ENCODE measurements at regions not wholly inside any gene's neighbourhood (a gene's known extent, or its start where the extent isn't known, plus 50 kb on each side); places are given as distances from the start of the nearest gene placed in this dataset.
"Not testable (repeated sequence)": the region's sequence is repeated elsewhere in the genome, so short reads cannot be mapped to it uniquely, and the experiment has no call there.

DNA sequence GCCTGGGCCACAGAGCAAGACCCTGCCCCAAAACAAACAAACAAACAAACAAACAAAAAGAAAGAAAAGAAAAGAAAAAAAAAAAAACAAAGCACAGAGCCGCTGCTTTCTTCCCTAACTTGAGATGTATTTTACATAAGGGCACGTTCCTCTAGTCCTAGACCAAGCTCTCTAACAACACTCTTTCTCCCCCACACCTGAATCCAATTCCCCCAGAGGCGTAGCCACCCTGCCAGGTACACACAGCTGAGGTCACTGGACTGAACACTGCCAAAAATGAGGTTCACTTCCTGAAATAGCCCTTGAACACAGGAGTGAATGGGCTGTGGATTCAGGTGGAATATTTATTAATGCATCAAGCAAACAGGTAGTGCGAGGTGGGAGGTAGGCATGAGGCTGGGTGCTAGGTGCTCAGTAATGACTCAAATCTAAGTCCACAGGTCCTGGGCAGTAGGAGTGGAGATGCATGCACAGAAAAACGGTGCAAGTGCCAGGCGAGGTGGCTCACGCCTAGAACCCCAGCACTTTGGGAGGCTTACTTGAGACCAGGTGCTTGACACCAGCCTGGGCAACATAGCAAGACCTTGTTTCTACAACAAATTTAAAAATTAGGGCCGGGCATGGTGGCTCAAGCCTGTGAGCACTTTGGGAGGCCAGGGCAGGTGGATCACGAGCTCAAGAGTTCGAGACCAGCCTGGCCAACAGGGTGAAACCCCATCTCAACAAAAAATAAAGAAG, 136.6 kb upstream of the C1QTNF3 start:
- not testable (repeated sequence) for H3K27me3 ChIP-seq (ENCODE audit: insufficient read depth, low read length); H3K9ac ChIP-seq (ENCODE audit: low read depth, low read length); H3K27ac ChIP-seq (ENCODE audit: low read length); H3K4me3 ChIP-seq (ENCODE audit: low read length); H3K9me3 ChIP-seq (ENCODE audit: insufficient read depth, low read depth, low read length); H3K4me1 ChIP-seq (ENCODE audit: insufficient read depth, low read length)
- peaks cover 27% of the 10 kb centered on the region for H3K36me3 ChIP-seq (ENCODE audit: insufficient read depth, low read depth, low read length)

- peaks cover 24% of the 10 kb centered on the region for H3K36me3 ChIP-seq (ENCODE audit: insufficient read depth, low read depth, low read length)
- H3K4me3 ChIP-seq (ENCODE audit: low read length); H3K27ac ChIP-seq (ENCODE audit: low read length): not testable (repeated sequence)
Observed at GRCh38 chr5:34180225-34180624, 137.2 kb upstream of the C1QTNF3 start.

DNA sequence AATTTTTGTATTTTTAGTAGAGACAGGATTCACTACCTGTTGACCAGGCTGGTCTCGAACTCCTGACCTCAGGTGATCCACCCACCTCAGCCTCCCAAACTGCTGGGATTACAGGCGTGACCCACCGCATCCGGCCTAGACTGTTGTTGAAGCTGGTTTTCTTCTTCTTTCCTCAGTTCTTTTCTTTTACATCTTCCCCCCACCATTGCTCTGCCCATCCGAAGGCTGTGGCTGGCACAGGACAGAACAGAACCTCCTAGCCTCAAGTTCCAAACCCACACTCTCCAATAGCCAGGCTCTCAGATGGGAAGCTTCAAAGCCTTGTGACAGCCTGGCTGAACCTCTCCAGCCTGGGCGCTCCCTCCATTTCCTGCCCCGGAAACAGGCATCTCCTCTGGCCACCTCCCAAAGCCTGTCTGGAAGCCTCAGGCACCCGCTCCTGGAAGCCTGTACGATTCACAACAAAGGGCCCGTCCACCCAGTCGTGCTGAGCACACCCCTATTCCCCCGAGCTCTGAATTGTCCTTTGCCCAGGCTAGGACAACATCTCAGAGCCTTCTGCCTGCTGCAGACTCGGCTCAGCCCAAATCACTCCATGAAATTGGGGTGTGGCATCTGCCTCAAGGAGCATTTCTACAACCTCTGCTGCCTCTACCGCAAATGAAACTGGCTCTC, 138.1 kb upstream of the C1QTNF3 start:
- not testable (repeated sequence) for H3K27me3 ChIP-seq (ENCODE audit: insufficient read depth, low read length); H3K27ac ChIP-seq (ENCODE audit: low read length); H3K4me3 ChIP-seq (ENCODE audit: low read length); H3K9me3 ChIP-seq (ENCODE audit: insufficient read depth, low read depth, low read length); H3K9ac ChIP-seq (ENCODE audit: low read depth, low read length); H3K4me1 ChIP-seq (ENCODE audit: insufficient read depth, low read length)
- H3K36me3 ChIP-seq (ENCODE audit: insufficient read depth, low read depth, low read length): peaks cover 21% of the 10 kb centered on the region

More at GRCh38 chr5:34180225-34180624, 137.2 kb upstream of the C1QTNF3 start:
- H3K27me3 ChIP-seq (ENCODE audit: insufficient read depth, low read length); H3K9ac ChIP-seq (ENCODE audit: low read depth, low read length); H3K9me3 ChIP-seq (ENCODE audit: insufficient read depth, low read depth, low read length); H3K4me1 ChIP-seq (ENCODE audit: insufficient read depth, low read length): not testable (repeated sequence)

DNA sequence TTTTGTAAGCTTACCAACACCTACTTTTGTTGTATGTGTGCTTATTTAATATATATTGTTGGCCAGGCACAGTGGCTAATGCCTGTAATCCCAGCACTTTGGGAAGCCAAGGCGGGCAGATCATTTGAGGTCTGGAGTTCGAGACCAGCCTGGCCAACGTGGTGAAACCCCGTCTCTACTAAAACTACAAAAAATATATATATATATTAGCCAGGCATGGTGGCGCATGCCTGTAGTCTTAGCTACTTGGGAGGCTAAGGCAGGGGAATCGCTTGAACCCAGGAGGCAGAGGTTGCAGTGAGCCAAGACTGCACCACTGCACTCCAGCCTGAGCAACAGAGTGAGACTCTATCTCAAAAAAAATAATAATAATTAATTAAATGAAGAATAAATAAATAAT, 142.0 kb upstream of the C1QTNF3 start:
- H3K4me1 ChIP-seq (ENCODE audit: insufficient read depth, low read length): not testable (repeated sequence)

GRCh38 chr5:34185572-34185971, 142.6 kb upstream of the C1QTNF3 start:
- not testable (repeated sequence) for H3K4me1 ChIP-seq (ENCODE audit: insufficient read depth, low read length); H3K9me3 ChIP-seq (ENCODE audit: insufficient read depth, low read depth, low read length); H3K4me3 ChIP-seq (ENCODE audit: low read length); H3K27me3 ChIP-seq (ENCODE audit: insufficient read depth, low read length); H3K27ac ChIP-seq (ENCODE audit: low read length); H3K9ac ChIP-seq (ENCODE audit: low read depth, low read length)
- H3K36me3 ChIP-seq (ENCODE audit: insufficient read depth, low read depth, low read length): peaks cover 25% of the 10 kb centered on the region

More for the DNA sequence above, 142.0 kb upstream of the C1QTNF3 start:
- not testable (repeated sequence) for H3K27ac ChIP-seq (ENCODE audit: low read length); H3K27me3 ChIP-seq (ENCODE audit: insufficient read depth, low read length); H3K9me3 ChIP-seq (ENCODE audit: insufficient read depth, low read depth, low read length); H3K4me3 ChIP-seq (ENCODE audit: low read length); H3K9ac ChIP-seq (ENCODE audit: low read depth, low read length)
- peaks cover 29% of the 10 kb centered on the region for H3K36me3 ChIP-seq (ENCODE audit: insufficient read depth, low read depth, low read length)

DNA sequence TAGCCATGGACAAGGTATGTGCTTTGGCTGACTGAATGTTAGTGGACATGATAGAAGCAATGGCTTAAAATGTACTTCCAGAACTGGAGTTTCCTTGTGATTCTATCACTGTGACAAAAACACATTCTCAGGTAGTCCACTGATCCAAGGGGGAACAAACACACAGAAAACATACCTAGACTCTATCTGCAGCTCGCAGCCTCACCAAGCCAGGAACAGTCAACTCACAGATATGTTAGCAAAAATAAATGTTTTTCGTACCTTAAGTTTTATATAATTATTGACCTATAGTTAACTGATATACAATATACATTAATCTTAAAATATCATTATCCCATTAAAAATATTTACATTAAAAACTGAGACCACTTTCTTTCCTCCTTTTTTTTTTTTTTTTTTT, 143.1 kb upstream of the C1QTNF3 start:
- H3K27me3 ChIP-seq (ENCODE audit: insufficient read depth, low read length); H3K9me3 ChIP-seq (ENCODE audit: insufficient read depth, low read depth, low read length): not testable (repeated sequence)
- peaks cover 23% of the 10 kb centered on the region for H3K36me3 ChIP-seq (ENCODE audit: insufficient read depth, low read depth, low read length)

GRCh38 chr5:34186865-34187264, 143.9 kb upstream of the C1QTNF3 start:
- not testable (repeated sequence) for H3K4me1 ChIP-seq (ENCODE audit: insufficient read depth, low read length); H3K27me3 ChIP-seq (ENCODE audit: insufficient read depth, low read length); H3K4me3 ChIP-seq (ENCODE audit: low read length)

More for the DNA sequence above, 143.1 kb upstream of the C1QTNF3 start:
- not testable (repeated sequence) for H3K4me3 ChIP-seq (ENCODE audit: low read length); H3K27ac ChIP-seq (ENCODE audit: low read length); H3K4me1 ChIP-seq (ENCODE audit: insufficient read depth, low read length); H3K9ac ChIP-seq (ENCODE audit: low read depth, low read length)

GRCh38 chr5:34187441-34187840, 144.4 kb upstream of the C1QTNF3 start:
- H3K9ac ChIP-seq (ENCODE audit: low read depth, low read length); H3K4me3 ChIP-seq (ENCODE audit: low read length); H3K27me3 ChIP-seq (ENCODE audit: insufficient read depth, low read length); H3K4me1 ChIP-seq (ENCODE audit: insufficient read depth, low read length); H3K27ac ChIP-seq (ENCODE audit: low read length); H3K9me3 ChIP-seq (ENCODE audit: insufficient read depth, low read depth, low read length): not testable (repeated sequence)
- peaks cover 20% of the 10 kb centered on the region for H3K36me3 ChIP-seq (ENCODE audit: insufficient read depth, low read depth, low read length)

More at GRCh38 chr5:34186865-34187264, 143.9 kb upstream of the C1QTNF3 start:
- not testable (repeated sequence) for H3K27ac ChIP-seq (ENCODE audit: low read length); H3K9ac ChIP-seq (ENCODE audit: low read depth, low read length); H3K9me3 ChIP-seq (ENCODE audit: insufficient read depth, low read depth, low read length)
- H3K36me3 ChIP-seq (ENCODE audit: insufficient read depth, low read depth, low read length): peaks cover 23% of the 10 kb centered on the region

GRCh38 chr5:34188001-34188822, 145.2 kb upstream of the C1QTNF3 start:
- not testable (repeated sequence) for H3K9me3 ChIP-seq (ENCODE audit: insufficient read depth, low read depth, low read length); H3K27me3 ChIP-seq (ENCODE audit: insufficient read depth, low read length); H3K27ac ChIP-seq (ENCODE audit: low read length); H3K4me1 ChIP-seq (ENCODE audit: insufficient read depth, low read length); H3K9ac ChIP-seq (ENCODE audit: low read depth, low read length); H3K4me3 ChIP-seq (ENCODE audit: low read length)
- H3K36me3 ChIP-seq (ENCODE audit: insufficient read depth, low read depth, low read length): peaks cover 16% of the 10 kb centered on the region

DNA sequence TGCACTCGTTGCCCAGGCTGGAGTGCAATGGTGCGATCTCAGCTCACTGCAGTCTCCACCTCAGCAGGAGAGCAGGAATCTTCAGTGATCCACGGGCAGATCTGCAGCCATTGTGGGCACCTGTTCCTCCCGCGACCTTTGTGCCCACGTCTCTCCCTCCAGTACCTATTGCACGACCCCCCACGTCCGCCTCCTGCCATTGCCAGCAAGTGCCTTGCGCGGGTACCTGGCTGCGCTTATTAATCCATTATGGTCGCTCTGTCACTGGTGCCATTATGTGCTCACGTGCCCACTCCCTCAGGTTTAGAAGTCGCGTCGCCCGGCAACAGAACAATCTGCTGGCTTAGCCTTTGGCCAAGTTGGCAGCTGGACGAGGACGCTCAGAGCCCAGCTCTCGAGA, 146.2 kb upstream of the C1QTNF3 start:
- H3K27ac ChIP-seq (ENCODE audit: low read length); H3K9me3 ChIP-seq (ENCODE audit: insufficient read depth, low read depth, low read length); H3K4me3 ChIP-seq (ENCODE audit: low read length); H3K27me3 ChIP-seq (ENCODE audit: insufficient read depth, low read length); H3K9ac ChIP-seq (ENCODE audit: low read depth, low read length); H3K4me1 ChIP-seq (ENCODE audit: insufficient read depth, low read length): not testable (repeated sequence)
- H3K36me3 ChIP-seq (ENCODE audit: insufficient read depth, low read depth, low read length): peaks cover 21% of the 10 kb centered on the region

DNA sequence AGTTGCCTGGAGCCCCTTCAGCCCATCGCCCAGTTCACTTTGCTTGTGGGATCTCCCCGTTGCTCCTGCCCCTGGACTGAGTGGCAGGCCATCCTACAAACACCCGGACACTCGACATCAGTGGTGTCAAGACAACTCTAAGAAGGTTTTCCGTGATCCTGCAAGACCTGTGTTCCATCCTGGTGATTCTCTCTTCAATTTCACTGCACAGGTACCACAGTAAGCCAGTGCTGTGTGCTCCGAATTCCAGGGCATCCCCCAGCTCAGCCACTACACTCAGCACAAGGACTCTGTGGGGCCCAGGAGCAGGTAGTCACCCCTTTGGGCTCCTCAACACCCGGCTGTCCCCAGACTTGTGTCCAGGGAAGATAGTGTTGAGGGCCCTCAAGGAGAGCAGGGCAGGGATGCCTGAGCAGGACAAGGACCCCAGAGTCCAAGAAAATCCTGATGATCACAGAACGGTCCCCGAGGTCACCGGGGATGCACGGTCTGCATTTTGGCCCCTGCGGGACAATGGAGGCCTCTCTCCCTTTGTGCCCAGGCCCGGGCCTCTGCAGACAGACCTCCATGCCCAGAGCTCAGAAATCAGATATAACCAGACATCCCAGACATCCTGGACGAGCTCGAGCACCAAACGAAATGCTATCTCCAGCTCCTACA, 146.9 kb upstream of the C1QTNF3 start:
- not testable (repeated sequence) for H3K27ac ChIP-seq (ENCODE audit: low read length)

More for the DNA sequence above, 146.9 kb upstream of the C1QTNF3 start:
- H3K9me3 ChIP-seq (ENCODE audit: insufficient read depth, low read depth, low read length); H3K4me3 ChIP-seq (ENCODE audit: low read length); H3K27me3 ChIP-seq (ENCODE audit: insufficient read depth, low read length); H3K9ac ChIP-seq (ENCODE audit: low read depth, low read length); H3K4me1 ChIP-seq (ENCODE audit: insufficient read depth, low read length): not testable (repeated sequence)
- H3K36me3 ChIP-seq (ENCODE audit: insufficient read depth, low read depth, low read length): peaks cover 21% of the 10 kb centered on the region

Measured in iPS-20b (cell line).